ENCODE measurements at regions not wholly inside any gene's neighbourhood (a gene's known extent, or its start where the extent isn't known, plus 50 kb on each side); places are given as distances from the start of the nearest gene placed in this dataset.
"Not testable (repeated sequence)": the region's sequence is repeated elsewhere in the genome, so short reads cannot be mapped to it uniquely, and the experiment has no call there.

- DNase-seq (ENCODE audit: low read depth in 2 of 2): no peak
Measured at GRCh38 chr10:118965096-118965495, 64.4 kb upstream of the NANOS1 start.

DNA sequence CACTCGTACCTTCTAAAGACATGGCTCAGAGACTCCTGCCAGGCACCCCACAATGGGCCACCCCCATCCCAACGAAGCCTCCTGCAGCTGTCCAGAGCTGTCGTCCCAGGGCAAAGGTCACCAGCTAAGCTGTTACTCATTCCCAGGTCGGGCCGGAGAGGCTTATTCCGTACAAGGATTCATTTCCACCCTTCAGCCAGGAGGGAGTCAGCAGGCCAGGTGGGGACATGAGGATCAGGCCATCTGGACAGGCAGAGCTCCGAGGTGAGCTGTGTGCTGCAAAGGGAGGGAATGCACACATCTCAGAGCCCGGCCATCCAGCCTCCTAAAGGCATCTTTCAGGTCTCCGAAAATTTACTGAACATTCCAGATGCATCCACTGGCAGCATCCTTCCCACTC is 63.9 kb upstream of the NANOS1 start:
- DNase-seq (ENCODE audit: low read depth in 2 of 2): no peak

DNA sequence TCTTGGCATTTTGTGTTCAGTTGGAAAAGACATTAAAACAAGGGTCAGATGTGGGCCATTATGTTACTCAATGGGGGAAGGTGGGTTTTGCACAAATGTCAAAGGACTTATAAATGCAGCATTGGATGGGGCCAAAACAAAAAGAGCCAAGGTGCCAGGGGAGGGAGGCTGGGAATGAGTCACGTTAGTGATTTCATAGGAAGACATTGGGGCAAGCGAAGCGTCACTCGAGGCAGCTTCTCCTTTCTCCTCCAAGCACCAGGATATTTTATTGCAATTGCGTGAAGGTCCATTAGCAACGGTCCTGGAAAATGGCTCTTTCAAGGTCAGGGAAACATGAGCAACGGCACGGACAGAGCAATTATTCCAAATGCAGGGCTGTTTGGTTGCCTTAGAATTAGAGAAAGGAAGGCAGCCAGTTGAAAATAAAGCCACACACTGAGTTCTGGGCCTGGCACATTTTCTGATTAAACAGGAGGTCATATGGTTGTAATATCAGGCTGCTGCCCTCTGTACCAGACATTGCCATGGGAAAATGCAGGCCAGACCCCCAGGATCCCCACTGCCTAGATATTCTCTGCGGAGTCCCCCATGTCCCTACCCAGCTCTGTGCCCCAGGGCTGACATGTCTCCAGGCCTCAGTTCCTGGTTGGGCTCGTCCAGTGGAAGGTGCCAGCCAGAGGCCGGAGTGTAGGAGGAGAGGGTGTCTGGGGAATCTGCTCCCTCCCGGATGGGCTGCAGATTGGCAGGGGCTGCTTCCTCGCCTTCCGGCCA is 63.3 kb upstream of the NANOS1 start:
- DNase-seq (ENCODE audit: low read depth in 2 of 2): no peak

GRCh38 chr10:118966850-118967125 is 62.7 kb upstream of the NANOS1 start:
- no peak for DNase-seq (ENCODE audit: low read depth in 2 of 2)

DNA sequence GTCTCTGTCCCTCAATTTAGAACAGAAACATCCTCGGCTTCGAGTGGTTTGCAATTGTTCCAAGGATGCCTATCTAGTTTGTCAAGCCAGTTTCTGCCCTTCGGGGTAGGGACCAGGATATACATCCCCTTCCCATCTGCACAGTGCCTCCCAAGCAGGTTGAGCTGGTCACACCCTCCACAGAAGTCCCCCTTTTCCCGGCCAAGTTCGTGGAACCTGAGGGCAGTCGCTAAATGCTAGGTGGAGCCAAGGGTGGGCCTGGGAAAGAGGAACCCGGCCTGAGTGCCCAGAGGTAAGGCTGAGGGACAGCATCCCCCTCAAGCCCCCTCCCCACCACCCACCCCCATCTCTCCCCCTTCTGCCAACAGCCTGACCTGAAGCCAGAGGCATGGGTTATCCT is 62.4 kb upstream of the NANOS1 start:
- DNase-seq (ENCODE audit: low read depth in 2 of 2): no peak

- no peak for DNase-seq (ENCODE audit: low read depth in 2 of 2)
Measured at GRCh38 chr10:118968060-118968459, 61.5 kb upstream of the NANOS1 start.

GRCh38 chr10:118968482-118968881 is 61.0 kb upstream of the NANOS1 start:
- DNase-seq (ENCODE audit: low read depth in 2 of 2): no peak

- DNase-seq (ENCODE audit: low read depth in 2 of 2): no peak
Measured at GRCh38 chr10:118969014-118969413, 60.5 kb upstream of the NANOS1 start.

DNA sequence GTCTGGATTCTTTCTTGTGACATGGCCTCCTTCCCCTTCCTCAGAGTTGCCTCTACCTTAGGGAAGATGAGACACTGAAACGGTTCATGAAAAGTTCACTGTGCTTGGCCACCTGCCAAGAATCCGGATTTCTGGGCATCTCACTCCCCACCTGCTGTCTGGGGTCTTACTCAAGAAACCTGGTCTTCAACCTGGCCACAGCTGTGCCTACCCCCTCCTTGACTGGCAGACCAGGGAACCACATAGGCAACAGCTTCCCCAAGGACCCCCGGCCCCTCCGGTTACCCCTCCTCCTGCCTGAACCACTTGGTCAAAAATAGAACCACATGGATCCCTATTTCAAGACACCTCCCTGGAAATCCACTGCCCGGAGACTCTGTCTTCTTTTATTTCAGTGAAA is 58.7 kb upstream of the NANOS1 start:
- DNase-seq (ENCODE audit: low read depth in 2 of 2): no peak

GRCh38 chr10:118971187-118971586 is 58.3 kb upstream of the NANOS1 start:
- DNase-seq (ENCODE audit: low read depth in 2 of 2): no peak

GRCh38 chr10:118971876-118972275 is 57.6 kb upstream of the NANOS1 start:
- no peak for DNase-seq (ENCODE audit: low read depth in 2 of 2)

DNA sequence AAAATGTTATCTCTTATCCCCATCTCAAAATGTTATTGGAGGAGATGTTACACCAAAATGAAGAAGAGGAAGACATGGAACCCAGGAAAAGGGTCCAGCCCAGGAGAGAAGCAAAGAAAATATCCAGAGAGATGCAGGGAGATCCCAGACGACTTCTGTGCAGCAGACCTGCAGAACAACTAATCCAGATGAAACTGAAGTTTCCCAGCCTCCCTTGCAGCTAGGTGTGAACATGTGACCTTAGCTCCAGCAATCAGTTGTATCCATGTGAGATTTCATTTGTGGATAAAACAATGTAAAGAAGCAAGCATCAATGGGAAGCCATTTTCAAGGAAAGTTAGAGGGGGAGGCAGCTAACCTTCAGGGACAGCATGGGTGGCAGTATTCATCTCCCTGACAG is 55.8 kb upstream of the NANOS1 start:
- no peak for DNase-seq (ENCODE audit: low read depth in 2 of 2)

- no peak for DNase-seq (ENCODE audit: low read depth in 2 of 2)
Measured at GRCh38 chr10:118974951-118975350, 54.6 kb upstream of the NANOS1 start.

DNA sequence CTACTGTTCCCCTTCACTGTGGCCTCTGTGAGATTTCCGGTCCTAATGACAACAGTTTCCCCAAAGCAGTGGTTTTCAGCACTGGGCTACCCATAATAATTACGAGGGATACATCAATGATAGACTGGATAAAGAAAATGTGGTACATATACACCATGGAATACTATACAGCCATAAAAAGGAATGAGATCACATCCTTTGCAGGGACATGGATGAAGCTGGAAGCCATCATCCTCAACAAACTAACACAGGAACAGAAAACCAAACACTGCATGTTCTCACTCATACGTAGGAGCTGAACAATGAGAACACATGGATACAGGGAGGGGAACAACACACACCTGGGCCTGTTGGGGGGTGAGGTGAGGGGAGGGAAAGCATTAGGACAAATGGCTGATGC is 53.3 kb upstream of the NANOS1 start:
- DNase-seq (ENCODE audit: low read depth in 2 of 2): not testable (repeated sequence)

DNA sequence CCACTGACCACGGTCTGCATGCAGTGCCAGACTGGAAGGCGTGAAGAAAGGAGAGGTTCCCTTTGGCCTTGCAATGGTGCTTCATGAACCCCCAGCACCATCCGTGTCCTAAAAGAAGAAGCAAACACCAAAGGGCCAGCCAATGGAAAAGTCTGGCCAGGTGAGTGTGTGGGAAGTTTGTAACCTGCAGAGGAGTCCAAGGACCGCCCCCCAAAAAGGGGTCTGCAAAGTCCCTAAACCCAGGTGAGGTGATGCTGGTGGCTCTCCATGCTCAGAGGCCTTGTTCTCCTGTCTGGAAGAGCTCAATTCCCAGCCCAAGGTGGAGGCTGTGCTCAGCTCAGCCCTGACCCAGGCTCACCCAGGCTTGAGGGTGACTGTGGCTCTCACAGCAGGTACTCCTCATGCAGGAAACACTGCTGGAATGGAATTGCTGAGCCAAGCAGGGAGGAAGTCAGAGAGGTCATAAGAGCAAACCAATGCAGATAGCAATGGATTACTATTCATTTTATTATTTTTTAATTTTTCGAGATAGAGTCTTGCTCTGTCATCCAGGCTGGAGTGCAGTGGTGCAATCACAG is 52.4 kb upstream of the NANOS1 start:
- no peak for DNase-seq (ENCODE audit: low read depth in 2 of 2)

GRCh38 chr10:118977835-118978234 is 51.7 kb upstream of the NANOS1 start:
- DNase-seq (ENCODE audit: low read depth in 2 of 2): no peak

DNA sequence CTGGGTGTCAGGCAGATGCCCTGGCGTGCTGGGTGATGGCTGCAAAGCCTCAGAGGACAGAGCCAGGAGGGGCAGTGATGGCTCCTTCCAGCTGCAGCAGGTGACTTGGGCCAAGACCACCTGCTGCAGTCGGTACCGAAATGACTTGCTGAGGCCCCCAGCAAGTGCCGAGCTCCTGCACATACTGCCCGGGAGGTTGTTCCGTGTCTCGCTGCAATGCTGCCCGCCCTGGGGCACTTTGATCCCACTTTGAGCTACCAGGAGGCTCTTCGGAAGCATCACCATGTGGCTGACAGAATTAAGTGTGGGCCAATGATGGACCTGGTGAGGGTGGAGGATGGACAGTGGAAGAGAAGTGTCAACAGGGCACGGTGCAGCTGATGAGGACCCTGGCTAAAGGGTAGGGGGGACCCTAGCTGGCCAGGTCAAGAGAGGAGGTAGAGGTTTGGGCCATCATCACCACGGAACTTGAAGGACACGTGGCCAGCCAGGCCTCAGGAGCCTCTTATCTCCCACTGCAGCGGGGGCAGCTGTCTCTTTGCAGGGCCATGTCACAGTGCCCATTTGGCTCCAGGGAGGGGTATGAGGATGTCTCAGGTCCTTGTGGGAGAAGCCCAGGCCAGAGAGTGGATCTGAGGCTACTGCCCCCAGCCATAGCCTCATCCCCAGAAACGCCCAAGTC is 51.1 kb upstream of the NANOS1 start:
- DNase-seq (ENCODE audit: low read depth in 2 of 2): no peak

DNA sequence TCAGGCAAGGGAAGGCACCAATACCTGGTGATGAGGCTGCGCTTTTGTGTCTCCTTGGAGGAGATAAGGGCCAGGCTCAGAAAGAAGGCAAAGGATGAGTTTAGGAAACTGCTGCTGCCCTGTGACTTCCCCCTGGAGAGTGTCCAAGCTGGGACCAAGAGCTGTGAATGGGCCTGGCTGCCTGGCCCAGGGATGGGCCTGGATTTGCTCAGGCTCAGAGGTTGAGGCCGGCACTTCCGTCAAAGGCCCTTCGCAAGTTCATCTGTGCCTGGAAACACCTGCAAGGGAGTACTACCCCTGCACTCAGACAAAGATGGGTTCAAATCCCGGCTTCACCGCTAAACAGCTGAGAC is 50.5 kb upstream of the NANOS1 start:
- no peak for DNase-seq (ENCODE audit: low read depth in 2 of 2)

- no peak for DNase-seq (ENCODE audit: low read depth in 2 of 2)
Measured at GRCh38 chr10:118979661-118980060, 49.9 kb upstream of the NANOS1 start.
